Omental fat pad (tissue), 3 donors: ENCODE measurements at regions not wholly inside any gene's neighbourhood (a gene's known extent, or its start where the extent isn't known, plus 50 kb on each side); places are given as distances from the start of the nearest gene placed in this dataset.
"Not testable (repeated sequence)": the region's sequence is repeated elsewhere in the genome, so short reads cannot be mapped to it uniquely, and the experiment has no call there.

Source experiments
- ATAC-seq: fragments of 150-250 bp; one replicate; pipeline ENCODE4 v1.9.1; 2016; ENCODE audit warnings: mild to moderate bottlenecking, moderate library complexity; ENCODE audit not compliant: low FRiP score
- DNase-seq: peaks from one replicate; pipeline ENCODE4 v3.0.0-alpha.2; 2019; ENCODE audit warnings: low spot score
- CTCF ChIP-seq, 3 donors: fragments of 450-650 bp; IDR thresholded peaks; one replicate each; pipeline ENCODE4 v1.5.1; 2016 to 2017; ENCODE audit warnings: antibody characterized with exemption in 3 of 3, mild to moderate bottlenecking in 3 of 3, moderate library complexity in 2 of 3

- DNase-seq = no peak
- no peak for ATAC-seq
- no peak for TF ChIP-seq CTCF (IDR thresholded peaks at IDR 0.05)
Measured at GRCh38 chr7:29641651-29642050, 78.0 kb downstream of the PRR15 start.

DNA sequence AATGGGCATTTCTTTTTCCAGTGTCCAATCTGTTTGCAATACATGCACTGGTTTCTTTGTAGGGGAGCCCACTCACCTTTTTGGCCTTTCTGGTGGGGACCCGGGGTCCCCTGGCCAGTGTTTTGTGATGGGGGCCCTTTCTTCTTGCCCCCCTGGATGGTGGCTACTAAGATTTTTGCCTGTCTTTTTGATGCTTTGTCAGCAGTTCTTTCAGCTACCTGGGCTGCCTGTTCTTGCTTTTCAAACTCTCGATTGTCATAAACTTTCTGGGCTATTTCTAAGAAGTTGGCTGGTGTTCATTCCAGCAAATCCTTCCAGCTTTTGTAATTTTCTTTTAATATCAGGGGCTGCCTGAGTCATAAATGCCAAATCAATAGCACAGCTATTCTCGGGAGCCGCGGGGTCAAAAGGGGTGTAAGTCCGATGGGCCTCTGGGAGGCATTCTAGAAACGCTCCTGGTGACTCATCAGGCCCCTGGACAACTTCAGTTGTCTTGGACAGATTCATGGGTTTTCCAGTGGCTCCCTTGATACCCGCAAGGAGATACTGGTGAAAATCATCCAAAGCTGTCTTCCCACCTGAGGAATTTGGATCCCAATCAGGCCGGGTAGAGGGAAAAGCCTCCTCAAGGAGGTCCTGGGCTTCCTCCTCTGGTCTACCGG, 79.0 kb downstream of the PRR15 start:
- TF ChIP-seq CTCF (IDR thresholded peaks at IDR 0.05) = no peak
- ATAC-seq = peak; percentile 64
- no peak for DNase-seq

GRCh38 chr7:29646116-29646515, 82.5 kb downstream of the PRR15 start:
- not testable (repeated sequence) for ATAC-seq, DNase-seq

GRCh38 chr7:29647020-29647654, 83.5 kb downstream of the PRR15 start:
- no peak for TF ChIP-seq CTCF (IDR thresholded peaks at IDR 0.05)
- DNase-seq (no peak), ATAC-seq (no peak)

DNA sequence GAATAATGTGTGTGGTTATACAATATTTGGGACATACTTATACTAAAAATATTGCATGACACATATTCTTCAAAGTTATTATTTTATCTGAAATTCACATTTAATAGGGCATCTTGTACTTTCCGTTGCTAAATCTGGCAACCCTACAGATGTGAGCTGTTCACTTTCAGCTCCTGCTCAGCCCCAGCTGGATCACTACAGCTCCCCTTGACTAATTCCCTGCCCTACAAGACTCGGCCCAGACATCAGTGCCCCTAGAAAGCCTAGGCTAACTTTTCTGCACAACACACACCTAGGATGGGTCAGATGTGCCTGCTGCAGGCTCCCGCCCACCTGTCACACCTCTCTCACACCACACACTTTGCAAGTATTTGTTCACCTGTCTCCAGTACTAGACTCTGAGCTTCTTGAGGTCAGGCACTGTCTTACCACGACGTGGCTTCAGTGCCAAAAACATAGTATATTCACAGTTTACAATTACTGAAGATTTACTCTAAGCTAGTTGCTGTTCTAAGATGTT, 84.1 kb downstream of the PRR15 start:
- ATAC-seq, DNase-seq: not testable (repeated sequence)

DNA sequence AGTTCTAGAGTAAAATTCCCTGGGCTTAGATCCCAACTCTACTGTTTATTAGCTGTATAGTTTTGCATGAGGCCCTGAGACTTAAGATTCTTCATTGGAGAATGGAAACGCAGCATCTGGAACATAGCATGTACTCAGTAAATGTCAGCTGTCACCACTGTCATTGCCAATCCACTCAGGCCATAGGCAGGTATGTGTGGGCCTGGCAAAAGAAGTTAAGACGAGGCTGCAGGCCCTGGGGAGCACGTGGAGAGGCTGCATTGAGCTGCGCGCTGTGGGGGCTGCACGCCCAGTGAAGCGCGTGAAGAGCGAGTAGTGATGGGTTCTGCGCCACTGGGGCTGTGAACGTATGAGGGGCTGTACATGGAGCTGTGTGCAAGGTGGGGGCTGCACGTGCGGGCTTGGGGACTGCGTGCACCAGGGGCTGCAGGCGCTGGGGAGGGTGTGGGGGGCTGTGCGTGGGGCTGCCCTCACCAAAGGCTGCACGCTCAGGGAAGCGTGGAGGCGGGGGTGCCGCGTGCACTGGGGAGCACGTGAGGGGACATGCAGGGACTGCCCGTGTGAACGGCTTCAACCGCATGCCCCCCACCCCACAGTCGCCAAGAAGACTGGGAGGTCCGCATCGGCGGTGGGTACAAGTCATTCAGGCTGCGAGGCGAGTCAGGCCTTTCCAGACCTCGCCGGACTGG, 85.5 kb downstream of the PRR15 start:
- no peak for ATAC-seq
- no peak for TF ChIP-seq CTCF (IDR thresholded peaks at IDR 0.05)
- no peak for DNase-seq

GRCh38 chr7:29649876-29650275, 86.2 kb downstream of the PRR15 start:
- DNase-seq = no peak
- TF ChIP-seq CTCF (IDR thresholded peaks at IDR 0.05) = no peak
- no peak for ATAC-seq

DNA sequence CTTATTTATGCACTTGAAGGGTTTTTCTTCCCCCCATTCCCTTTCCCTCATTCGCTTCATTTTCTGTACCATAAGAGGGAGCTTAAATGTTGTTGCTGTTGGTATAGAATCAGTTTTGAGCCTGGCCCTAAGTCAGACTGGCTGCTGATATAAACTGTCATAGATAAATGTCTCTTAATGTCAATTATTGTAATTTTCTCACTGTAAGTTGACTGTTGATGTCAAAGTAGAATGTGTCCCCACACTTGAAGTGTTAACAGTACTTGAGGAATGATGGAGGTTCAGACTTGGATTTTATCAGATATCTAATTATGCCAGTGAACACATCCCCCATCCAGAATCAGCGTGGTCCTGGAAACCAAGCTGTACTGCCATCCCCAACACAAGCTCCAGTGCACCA, 87.8 kb downstream of the PRR15 start:
- DNase-seq = no peak
- no peak for TF ChIP-seq CTCF (IDR thresholded peaks at IDR 0.05)
- ATAC-seq = no peak
